ENCODE measurements at regions not wholly inside any gene's neighbourhood (a gene's known extent, or its start where the extent isn't known, plus 50 kb on each side); places are given as distances from the start of the nearest gene placed in this dataset.

GRCh38 chr4:146577111-146577510, 55.4 kb upstream of the SLC10A7 start:
- no peak for DNase-seq

- DNase-seq = peak; percentile 23
Measured at GRCh38 chr4:146582864-146583263, 55.8 kb upstream of the POU4F2 start.

- peak; percentile 88 for DNase-seq
Measured at GRCh38 chr4:146585761-146586333, 52.8 kb upstream of the POU4F2 start.
